Trophoblast cell (in vitro differentiated cells and primary cell): ENCODE measurements at regions not wholly inside any gene's neighbourhood (a gene's known extent, or its start where the extent isn't known, plus 50 kb on each side); places are given as distances from the start of the nearest gene placed in this dataset.

ENCODE experiments used
- DNase-seq, 2 donors: peaks; one replicate each; pipeline ENCODE4 v3.0.0-alpha.2; 2016
- H2AFZ ChIP-seq: 2 replicates; pipeline ENCODE4 v1.6.1; 2013; ENCODE audit warnings: low read length, moderate library complexity, mild to moderate bottlenecking; ENCODE audit not compliant: insufficient read depth, poor library complexity
- H2AK5ac ChIP-seq: 2 replicates; pipeline ENCODE4 v1.6.1; 2013; ENCODE audit warnings: mild to moderate bottlenecking, low read length
- H2BK120ac ChIP-seq: 2 replicates; pipeline ENCODE4 v1.6.1; 2013; ENCODE audit warnings: low read length, mild to moderate bottlenecking, moderate library complexity; ENCODE audit not compliant: insufficient read depth, poor library complexity
- H2BK12ac ChIP-seq: 2 replicates; pipeline ENCODE4 v1.6.1; 2013; ENCODE audit warnings: mild to moderate bottlenecking, low read length, moderate library complexity
- H2BK5ac ChIP-seq: 2 replicates; pipeline ENCODE4 v1.6.1; 2013; ENCODE audit warnings: low read length, low read depth, moderate library complexity, mild to moderate bottlenecking; ENCODE audit not compliant: poor library complexity
- H3K14ac ChIP-seq: 2 replicates; pipeline ENCODE4 v1.6.1; 2013; ENCODE audit warnings: mild to moderate bottlenecking, low read length
- H3K18ac ChIP-seq: 2 replicates; pipeline ENCODE4 v1.6.1; 2013; ENCODE audit warnings: mild to moderate bottlenecking, low read length
- H3K23ac ChIP-seq: 2 replicates; pipeline ENCODE4 v1.6.1; 2013; ENCODE audit warnings: low read length
- H3K27ac ChIP-seq: 2 replicates; pipeline ENCODE4 v1.5.1; 2013; ENCODE audit warnings: low read depth, mild to moderate bottlenecking, inconsistent platforms, low read length, moderate library complexity
- H3K27me3 ChIP-seq: 2 replicates; pipeline ENCODE4 v1.6.1; 2013; ENCODE audit warnings: inconsistent platforms, mild to moderate bottlenecking, low read length, moderate library complexity; ENCODE audit not compliant: insufficient read depth
- H3K36me3 ChIP-seq, 2 experiments: 1 replicate in 1 of 2; 2 replicates in 1 of 2; pipeline ENCODE4 v1.6.1; 2013; ENCODE audit warnings: low read length in 2 of 2, mild to moderate bottlenecking in 2 of 2, moderate library complexity in 1 of 2; ENCODE audit not compliant: insufficient read depth in 2 of 2, control insufficient read depth in 1 of 2
- H3K4ac ChIP-seq: 2 replicates; pipeline ENCODE4 v1.6.1; 2013; ENCODE audit warnings: low read depth, mild to moderate bottlenecking, low read length, moderate library complexity
- H3K4me1 ChIP-seq, 2 experiments: 1 replicate in 1 of 2; 2 replicates in 1 of 2; pipeline ENCODE4 v1.6.1; 2013; ENCODE audit warnings: low read length in 2 of 2, mild to moderate bottlenecking in 2 of 2, moderate library complexity in 1 of 2; ENCODE audit not compliant: insufficient read depth in 2 of 2, control insufficient read depth in 1 of 2
- H3K4me2 ChIP-seq: 2 replicates; pipeline ENCODE4 v1.6.1; 2013; ENCODE audit warnings: inconsistent platforms, mild to moderate bottlenecking, low read length, moderate library complexity
- H3K4me3 ChIP-seq: 2 replicates; pipeline ENCODE4 v1.5.1; 2013; ENCODE audit warnings: mild to moderate bottlenecking, low read depth, low read length, inconsistent platforms
- H3K79me1 ChIP-seq: one replicate; pipeline ENCODE4 v1.6.1; 2013; ENCODE audit warnings: low read length
- H3K79me2 ChIP-seq: 2 replicates; pipeline ENCODE4 v1.6.1; 2013; ENCODE audit warnings: low read length, mild to moderate bottlenecking; ENCODE audit not compliant: control insufficient read depth, insufficient read depth, poor library complexity
- H3K9ac ChIP-seq: 2 replicates; pipeline ENCODE4 v1.6.1; 2013; ENCODE audit warnings: mild to moderate bottlenecking, low read length
- H3K9me3 ChIP-seq: 2 replicates; pipeline ENCODE4 v1.6.1; 2013; ENCODE audit warnings: low read depth, mild to moderate bottlenecking, control low read depth, inconsistent platforms, low read length; ENCODE audit not compliant: insufficient read depth
- H4K12ac ChIP-seq: 2 replicates; pipeline ENCODE4 v1.6.1; 2013; ENCODE audit warnings: low read depth, mild to moderate bottlenecking, low read length, moderate library complexity
- H4K8ac ChIP-seq: 2 replicates; pipeline ENCODE4 v1.6.1; 2013; ENCODE audit warnings: low read depth, mild to moderate bottlenecking, low read length, moderate library complexity
- H4K91ac ChIP-seq: one replicate; pipeline ENCODE4 v1.6.1; 2013; ENCODE audit warnings: low read depth, mild to moderate bottlenecking, low read length, moderate library complexity
- WGBS: extraction: QIAGEN DNeasy Blood & Tissue Kit; methylation state at CpG from one replicate; pipeline ENCODE4 v1.1.7; 2013; ENCODE audit warnings: missing lambda C conversion rate; ENCODE audit not compliant: insufficient read length, insufficient coverage; ENCODE audit errors: extremely low coverage; 5-methylcytosine and 5-hydroxymethylcytosine counted together

- H2BK12ac ChIP-seq, result no peak overlapping the region
- no peak overlapping the region for H3K9ac ChIP-seq
- no peak overlapping the region for H4K8ac ChIP-seq
- no peaks in the 10 kb centered on the region for H3K4me1 ChIP-seq
- H3K9me3 ChIP-seq, result no peaks in the 10 kb centered on the region
- H3K36me3 ChIP-seq, result no peaks in the 10 kb centered on the region
- H2BK5ac ChIP-seq, result no peak overlapping the region
- no peaks in the 10 kb centered on the region for H3K79me1 ChIP-seq
- no peak overlapping the region for H3K4ac ChIP-seq
- no peaks in the 10 kb centered on the region for H3K79me2 ChIP-seq
- DNase-seq, result no peak
- no peak overlapping the region for H4K12ac ChIP-seq
- no peak overlapping the region for H3K18ac ChIP-seq
- H4K91ac ChIP-seq, result no peak overlapping the region
- H3K27ac ChIP-seq, result no peak overlapping the region
- H2AK5ac ChIP-seq, result no peak overlapping the region
- WGBS, result no CpG with 5 or more reads among the region's 7 CpGs
- H3K23ac ChIP-seq, result no peak overlapping the region
- no peaks in the 10 kb centered on the region for H3K27me3 ChIP-seq
- H3K4me2 ChIP-seq, result no peak overlapping the region
- no peak overlapping the region for H3K4me3 ChIP-seq
- H3K14ac ChIP-seq, result no peak overlapping the region
- H2AFZ ChIP-seq, result no peak overlapping the region
- no peak overlapping the region for H2BK120ac ChIP-seq
Observed at GRCh38 chr3:69530554-69530953, 144.7 kb upstream of the FRMD4B start.

GRCh38 chr3:69527498-69527897, 141.6 kb upstream of the FRMD4B start:
- H4K8ac ChIP-seq, result no peak overlapping the region
- no peak overlapping the region for H3K9ac ChIP-seq
- no peaks in the 10 kb centered on the region for H3K27me3 ChIP-seq
- DNase-seq, result no peak
- no peak overlapping the region for H2BK12ac ChIP-seq
- H3K14ac ChIP-seq, result no peak overlapping the region
- H3K4ac ChIP-seq, result no peak overlapping the region
- H4K12ac ChIP-seq, result no peak overlapping the region
- H3K4me3 ChIP-seq, result no peak overlapping the region
- no peak overlapping the region for H3K18ac ChIP-seq
- H2AK5ac ChIP-seq, result no peak overlapping the region
- no peaks in the 10 kb centered on the region for H3K36me3 ChIP-seq
- no peak overlapping the region for H2BK5ac ChIP-seq
- no peak overlapping the region for H3K27ac ChIP-seq
- H2AFZ ChIP-seq, result no peak overlapping the region
- no peak overlapping the region for H3K23ac ChIP-seq
- no peak overlapping the region for H3K4me2 ChIP-seq
- H2BK120ac ChIP-seq, result no peak overlapping the region
- no peaks in the 10 kb centered on the region for H3K79me1 ChIP-seq
- no peaks in the 10 kb centered on the region for H3K79me2 ChIP-seq
- no peak overlapping the region for H4K91ac ChIP-seq
- no peaks in the 10 kb centered on the region for H3K9me3 ChIP-seq
- no peaks in the 10 kb centered on the region for H3K4me1 ChIP-seq

- H3K18ac ChIP-seq, result no peak overlapping the region
- H3K27ac ChIP-seq, result no peak overlapping the region
- H3K36me3 ChIP-seq, result no peaks in the 10 kb centered on the region
- no peaks in the 10 kb centered on the region for H3K27me3 ChIP-seq
- H4K12ac ChIP-seq, result no peak overlapping the region
- no peaks in the 10 kb centered on the region for H3K79me2 ChIP-seq
- no peak overlapping the region for H4K8ac ChIP-seq
- no peak overlapping the region for H3K4ac ChIP-seq
- no peak for DNase-seq
- no peak overlapping the region for H3K9ac ChIP-seq
- no peaks in the 10 kb centered on the region for H3K9me3 ChIP-seq
- no peak overlapping the region for H2AFZ ChIP-seq
- H3K4me1 ChIP-seq, result no peaks in the 10 kb centered on the region
- H3K4me3 ChIP-seq, result no peak overlapping the region
- no CpG with 5 or more reads among the region's 1 CpG for WGBS
- no peak overlapping the region for H2BK120ac ChIP-seq
- H3K4me2 ChIP-seq, result no peak overlapping the region
- H3K23ac ChIP-seq, result no peak overlapping the region
- H3K14ac ChIP-seq, result no peak overlapping the region
- H2AK5ac ChIP-seq, result no peak overlapping the region
- H2BK12ac ChIP-seq, result no peak overlapping the region
- no peak overlapping the region for H4K91ac ChIP-seq
- no peak overlapping the region for H2BK5ac ChIP-seq
- no peaks in the 10 kb centered on the region for H3K79me1 ChIP-seq
Observed at GRCh38 chr3:69524816-69525215, 138.9 kb upstream of the FRMD4B start.

GRCh38 chr3:69521286-69521685, 135.4 kb upstream of the FRMD4B start:
- H3K27ac ChIP-seq, result no peak overlapping the region
- DNase-seq, result no peak
- H3K9me3 ChIP-seq, result no peaks in the 10 kb centered on the region
- H2AFZ ChIP-seq, result no peak overlapping the region
- H2BK120ac ChIP-seq, result no peak overlapping the region
- H2AK5ac ChIP-seq, result no peak overlapping the region
- no peak overlapping the region for H2BK5ac ChIP-seq
- no peaks in the 10 kb centered on the region for H3K27me3 ChIP-seq
- H4K91ac ChIP-seq, result no peak overlapping the region
- no peak overlapping the region for H2BK12ac ChIP-seq
- no peak overlapping the region for H4K12ac ChIP-seq
- no peaks in the 10 kb centered on the region for H3K79me1 ChIP-seq
- H3K23ac ChIP-seq, result no peak overlapping the region
- H3K4me1 ChIP-seq, result no peaks in the 10 kb centered on the region
- H3K4me2 ChIP-seq, result no peak overlapping the region
- no peak overlapping the region for H3K4ac ChIP-seq
- H3K4me3 ChIP-seq, result no peak overlapping the region
- H3K9ac ChIP-seq, result no peak overlapping the region
- H3K18ac ChIP-seq, result no peak overlapping the region
- no peak overlapping the region for H3K14ac ChIP-seq
- H3K36me3 ChIP-seq, result no peaks in the 10 kb centered on the region
- no peak overlapping the region for H4K8ac ChIP-seq
- H3K79me2 ChIP-seq, result no peaks in the 10 kb centered on the region

- H3K27ac ChIP-seq, result no peak overlapping the region
- no peak overlapping the region for H4K12ac ChIP-seq
- no peak overlapping the region for H2AK5ac ChIP-seq
- H2BK5ac ChIP-seq, result no peak overlapping the region
- H2BK120ac ChIP-seq, result no peak overlapping the region
- no peak overlapping the region for H2AFZ ChIP-seq
- no peaks in the 10 kb centered on the region for H3K79me1 ChIP-seq
- H3K4me1 ChIP-seq, result no peaks in the 10 kb centered on the region
- H4K8ac ChIP-seq, result no peak overlapping the region
- no peak overlapping the region for H3K23ac ChIP-seq
- H3K79me2 ChIP-seq, result no peaks in the 10 kb centered on the region
- no CpG with 5 or more reads among the region's 4 CpGs for WGBS
- no peak overlapping the region for H4K91ac ChIP-seq
- H3K9me3 ChIP-seq, result no peaks in the 10 kb centered on the region
- no peak overlapping the region for H3K4me3 ChIP-seq
- no peak for DNase-seq
- no peak overlapping the region for H3K4me2 ChIP-seq
- H3K27me3 ChIP-seq, result no peaks in the 10 kb centered on the region
- H3K4ac ChIP-seq, result no peak overlapping the region
- H3K36me3 ChIP-seq, result no peaks in the 10 kb centered on the region
- H3K18ac ChIP-seq, result no peak overlapping the region
- H3K14ac ChIP-seq, result no peak overlapping the region
- H3K9ac ChIP-seq, result no peak overlapping the region
- no peak overlapping the region for H2BK12ac ChIP-seq
Observed at GRCh38 chr3:69511361-69511760, 125.5 kb upstream of the FRMD4B start.
